Neural crest cell (in vitro differentiated cells): ENCODE measurements at regions not wholly inside any gene's neighbourhood (a gene's known extent, or its start where the extent isn't known, plus 50 kb on each side); places are given as distances from the start of the nearest gene placed in this dataset.

Source experiments
- DNase-seq: peaks from one replicate; pipeline ENCODE4 v3.0.0; 2021; ENCODE audit warnings: low read depth, mixed read lengths, low spot score
- H3K27ac Mint-ChIP-seq: one replicate; pipeline ENCODE4 v1.8.0; 2021; ENCODE audit warnings: mild to moderate bottlenecking, mixed read lengths; ENCODE audit not compliant: unreplicated experiment
- H3K27me3 Mint-ChIP-seq: 2 replicates; pipeline ENCODE4 v1.8.0; 2021; ENCODE audit warnings: low read depth, mild to moderate bottlenecking, mixed read lengths
- H3K36me3 Mint-ChIP-seq: 2 replicates; pipeline ENCODE4 v1.8.0; 2021; ENCODE audit warnings: low read depth, mild to moderate bottlenecking, mixed read lengths
- H3K4me1 Mint-ChIP-seq: 2 replicates; pipeline ENCODE4 v1.8.0; 2021; ENCODE audit warnings: mixed read lengths
- H3K4me3 Mint-ChIP-seq: one replicate; pipeline ENCODE4 v1.8.0; 2021; ENCODE audit warnings: mild to moderate bottlenecking, mixed read lengths
- H3K9me3 Mint-ChIP-seq: 2 replicates; pipeline ENCODE4 v1.8.0; 2021; ENCODE audit warnings: mixed read lengths
- CTCF ChIP-seq: fragments of 200-600 bp; sonication (generic); conservative IDR thresholded peaks from 2 replicates; pipeline ENCODE4 v1.5.0; 2021; ENCODE audit warnings: antibody characterized with exemption, mild to moderate bottlenecking

- Mint-ChIP-seq H3K27ac (no peak overlapping the region), H3K9me3 (peaks cover 2% of the 10 kb centered on the region), H3K36me3 (no peaks in the 10 kb centered on the region), H3K4me1 (peaks cover 3% of the 10 kb centered on the region), H3K27me3 (no peaks in the 10 kb centered on the region), H3K4me3 (no peak overlapping the region)
- no peak for TF ChIP-seq CTCF
- DNase-seq = no peak
These were observed 142.2 kb upstream of the DTNA start for GRCh38 chr18:34567857-34568256.

GRCh38 chr18:34576622-34577021, 133.5 kb upstream of the DTNA start:
- no peak for TF ChIP-seq CTCF
- no peaks in the 10 kb centered on the region for H3K27me3 Mint-ChIP-seq
- H3K4me3 Mint-ChIP-seq = no peak overlapping the region
- no peaks in the 10 kb centered on the region for H3K4me1 Mint-ChIP-seq
- no peak overlapping the region for H3K27ac Mint-ChIP-seq
- DNase-seq = no peak
- H3K9me3 Mint-ChIP-seq = peaks cover 7% of the 10 kb centered on the region
- H3K36me3 Mint-ChIP-seq = no peaks in the 10 kb centered on the region

- Mint-ChIP-seq H3K36me3 (no peaks in the 10 kb centered on the region), H3K4me1 (no peaks in the 10 kb centered on the region), H3K4me3 (no peak overlapping the region), H3K9me3 (peaks cover 7% of the 10 kb centered on the region), H3K27ac (no peak overlapping the region), H3K27me3 (no peaks in the 10 kb centered on the region)
- no peak for DNase-seq
- no peak for TF ChIP-seq CTCF
These were observed 126.2 kb upstream of the DTNA start for GRCh38 chr18:34583895-34584294.

- Mint-ChIP-seq H3K27ac (no peak overlapping the region), H3K4me1 (peaks cover 15% of the 10 kb centered on the region), H3K4me3 (no peak overlapping the region), H3K27me3 (no peaks in the 10 kb centered on the region), H3K36me3 (no peaks in the 10 kb centered on the region), H3K9me3 (no peaks in the 10 kb centered on the region)
- TF ChIP-seq CTCF = no peak
- DNase-seq = no peak
These were observed 119.6 kb upstream of the DTNA start for GRCh38 chr18:34590503-34590902.

GRCh38 chr18:34591920-34592444, 118.1 kb upstream of the DTNA start:
- DNase-seq = no peak
- H3K36me3 Mint-ChIP-seq = no peaks in the 10 kb centered on the region
- H3K27me3 Mint-ChIP-seq = no peaks in the 10 kb centered on the region
- no peak overlapping the region for H3K4me3 Mint-ChIP-seq
- H3K27ac Mint-ChIP-seq = no peak overlapping the region
- no peaks in the 10 kb centered on the region for H3K9me3 Mint-ChIP-seq
- peaks cover 15% of the 10 kb centered on the region for H3K4me1 Mint-ChIP-seq
- no peak for TF ChIP-seq CTCF

GRCh38 chr18:34592481-34592880, 117.6 kb upstream of the DTNA start:
- Mint-ChIP-seq H3K4me1 (peaks cover 15% of the 10 kb centered on the region), H3K27me3 (no peaks in the 10 kb centered on the region), H3K27ac (no peak overlapping the region), H3K36me3 (no peaks in the 10 kb centered on the region), H3K9me3 (no peaks in the 10 kb centered on the region), H3K4me3 (peak overlapping the region; percentile 83)
- DNase-seq = no peak
- TF ChIP-seq CTCF = no peak
